HG03442 (cell line): ENCODE measurements at regions not wholly inside any gene's neighbourhood (a gene's known extent, or its start where the extent isn't known, plus 50 kb on each side); places are given as distances from the start of the nearest gene placed in this dataset.
"Not testable (repeated sequence)": the region's sequence is repeated elsewhere in the genome, so short reads cannot be mapped to it uniquely, and the experiment has no call there.

Experiments used
- ATAC-seq: cut with Tn5 transposase; IDR thresholded peaks from one replicate; pipeline ENCODE4 v1.9.1; 2021; ENCODE audit warnings: mild to moderate bottlenecking, moderate library complexity; ENCODE audit not compliant: unreplicated experiment

DNA sequence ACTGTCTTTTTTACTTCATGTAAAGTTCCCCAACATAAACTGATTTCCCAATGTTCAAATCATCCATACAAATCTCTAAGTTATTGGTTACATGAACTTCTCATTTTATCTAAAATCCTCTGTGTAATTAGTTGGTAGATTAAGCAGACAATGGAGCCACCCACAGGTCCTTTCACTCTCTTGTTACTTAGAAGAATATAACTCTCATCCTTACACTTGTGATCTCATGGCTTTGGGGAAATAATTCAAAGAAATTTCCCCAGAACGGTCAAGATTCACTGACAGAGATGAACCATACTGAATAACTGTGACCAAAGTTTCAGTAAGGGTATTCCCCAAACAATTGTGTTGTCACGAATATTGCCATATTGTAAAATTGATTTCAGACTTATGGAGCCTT lies 1102.6 kb upstream of the EPHA6 start:
- no peak for ATAC-seq

DNA sequence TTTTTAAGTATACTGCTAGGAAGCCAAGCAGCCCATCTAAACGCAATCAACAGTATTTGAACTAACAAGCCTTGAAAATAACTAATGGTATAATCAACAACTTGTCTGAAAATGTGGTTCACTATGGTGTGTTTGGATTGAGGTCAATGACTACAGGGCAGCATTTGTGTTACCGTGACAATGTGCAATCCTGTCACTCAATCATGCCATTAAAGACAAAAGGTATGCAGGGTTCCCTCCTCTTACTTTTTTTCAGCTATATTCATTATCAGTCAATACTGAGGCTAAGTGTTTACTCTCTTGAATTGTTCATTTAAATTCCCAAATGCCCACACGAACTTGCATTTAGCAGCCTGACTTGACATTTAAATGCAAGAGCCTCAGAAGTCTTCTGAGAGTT lies 1099.3 kb upstream of the EPHA6 start:
- ATAC-seq = no peak

DNA sequence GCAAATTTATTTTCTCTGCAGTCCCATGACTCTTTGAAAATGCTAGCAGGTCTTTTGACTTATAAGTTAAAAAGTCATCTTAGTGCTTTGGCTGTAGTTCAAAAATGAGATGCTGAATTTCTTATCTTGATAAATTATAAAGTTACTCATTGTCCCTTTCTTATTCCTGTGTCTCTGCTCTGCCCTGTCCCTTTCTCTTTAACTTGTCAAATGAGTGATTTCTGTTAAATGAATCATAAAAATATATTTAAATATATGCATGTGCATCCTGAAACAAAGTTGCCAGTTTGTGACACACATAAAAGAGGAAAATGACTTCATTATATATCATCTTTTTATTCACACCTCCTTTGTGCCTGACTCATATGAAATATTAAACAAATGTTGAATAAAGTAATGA lies 1097.3 kb upstream of the EPHA6 start:
- no peak for ATAC-seq

DNA sequence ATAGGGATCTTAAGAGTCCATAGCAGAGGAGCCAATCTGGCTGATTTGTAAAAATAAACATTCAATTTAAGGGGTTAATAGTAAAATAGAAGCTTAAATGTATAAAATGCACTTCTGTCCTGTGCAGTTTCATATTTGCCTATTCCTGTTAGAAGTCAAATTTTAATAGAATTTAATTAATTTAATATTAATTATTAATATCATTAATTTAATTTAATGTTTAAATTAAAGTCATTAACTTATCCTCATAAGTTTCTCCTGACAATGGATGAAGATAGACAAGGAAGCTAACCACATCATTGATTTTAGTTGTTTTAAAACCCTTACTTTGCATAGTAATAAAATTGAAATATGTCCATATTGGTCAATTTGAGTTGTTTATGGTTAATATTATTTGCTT lies 1096.2 kb upstream of the EPHA6 start:
- no peak for ATAC-seq

DNA sequence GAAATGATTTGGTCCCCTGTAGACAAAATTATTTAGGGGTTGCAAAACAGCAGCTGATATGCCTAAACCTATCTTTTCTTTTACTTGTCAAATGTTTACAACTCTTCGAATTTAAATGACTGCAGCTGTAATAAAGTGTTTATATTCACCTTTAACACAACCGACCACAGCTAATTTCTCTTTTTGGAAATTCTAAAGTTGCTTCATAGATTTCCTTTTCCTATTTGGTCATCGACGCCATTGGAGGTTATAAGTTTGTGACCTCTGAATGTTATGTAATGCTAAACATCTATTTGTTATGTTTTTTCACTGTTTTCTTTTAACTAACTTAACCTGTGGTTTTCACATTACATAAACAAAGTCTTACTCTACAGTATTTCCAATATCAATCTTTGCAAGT lies 1094.9 kb upstream of the EPHA6 start:
- no peak for ATAC-seq

DNA sequence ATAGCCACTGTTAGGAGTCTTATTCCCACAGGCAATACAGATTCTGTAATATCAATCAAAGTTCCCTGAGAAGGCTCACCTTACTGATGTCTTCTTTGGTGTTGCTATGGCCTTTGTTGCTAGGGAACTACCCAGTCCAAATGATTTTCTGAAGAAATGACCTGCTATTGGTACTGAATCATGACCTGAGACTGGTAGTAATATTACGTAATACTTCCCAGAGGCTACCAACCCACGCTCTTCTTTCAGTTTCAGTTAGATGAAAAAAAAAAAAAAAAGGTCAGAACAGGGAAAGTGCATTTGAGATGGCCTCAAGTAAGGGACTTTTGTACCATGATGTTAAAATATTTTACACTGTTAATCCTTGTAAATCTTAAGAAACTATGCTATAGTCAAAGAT lies 1092.5 kb upstream of the EPHA6 start:
- ATAC-seq = peak; percentile 68

DNA sequence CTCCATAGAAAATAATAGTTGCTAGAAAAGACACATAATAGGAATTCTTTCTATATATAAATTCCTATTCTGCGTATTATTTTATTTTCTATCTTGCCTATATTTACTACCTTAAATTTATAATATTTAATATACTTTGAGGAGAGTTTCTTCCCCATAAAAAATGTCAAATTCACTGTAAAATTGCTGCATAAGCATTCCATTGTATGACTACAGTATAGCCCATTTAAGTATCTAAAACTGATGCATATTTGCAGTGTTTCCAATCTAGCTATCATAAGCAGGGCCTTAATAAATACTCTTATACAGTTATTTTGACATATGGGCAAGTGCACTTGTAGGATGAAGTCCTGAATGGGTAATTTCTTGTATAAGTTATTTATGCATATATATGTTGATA lies 1088.6 kb upstream of the EPHA6 start:
- no peak for ATAC-seq

DNA sequence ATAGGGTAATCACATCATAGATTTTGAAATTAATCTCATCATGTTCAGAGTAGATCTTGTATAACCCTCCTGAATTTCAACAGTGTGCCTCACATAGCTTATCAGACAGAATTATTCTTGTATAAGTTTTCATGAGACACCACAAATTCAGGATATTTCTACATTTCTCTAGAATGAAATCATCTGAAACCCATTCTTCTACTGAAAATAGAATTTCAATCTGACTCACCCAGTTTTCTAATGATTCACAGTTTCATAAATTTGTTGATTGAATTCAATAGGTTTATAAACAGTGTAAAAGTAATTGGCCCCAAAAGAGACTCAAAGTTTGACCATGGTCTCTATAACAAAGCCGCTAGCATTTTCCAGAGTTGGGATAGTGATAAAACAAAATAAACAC lies 1082.6 kb upstream of the EPHA6 start:
- no peak for ATAC-seq

DNA sequence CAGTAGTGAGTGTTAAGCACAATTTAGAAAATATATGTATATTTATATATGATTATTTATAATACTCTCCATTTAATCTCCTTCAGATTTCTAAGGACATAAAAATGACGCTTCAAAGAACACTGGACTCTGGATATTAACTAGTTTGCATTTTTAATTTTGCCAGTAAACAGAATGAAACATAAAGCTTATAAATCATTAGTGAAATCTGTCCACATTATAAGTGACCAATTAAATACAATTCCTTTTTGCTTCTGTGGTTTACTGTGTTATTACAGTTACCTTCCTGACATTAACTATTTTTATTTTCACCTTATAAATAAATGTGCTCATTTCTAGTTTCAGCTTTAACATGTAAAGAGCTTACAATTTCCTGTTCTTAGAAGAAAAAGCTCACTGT lies 1081.1 kb upstream of the EPHA6 start:
- no peak for ATAC-seq

DNA sequence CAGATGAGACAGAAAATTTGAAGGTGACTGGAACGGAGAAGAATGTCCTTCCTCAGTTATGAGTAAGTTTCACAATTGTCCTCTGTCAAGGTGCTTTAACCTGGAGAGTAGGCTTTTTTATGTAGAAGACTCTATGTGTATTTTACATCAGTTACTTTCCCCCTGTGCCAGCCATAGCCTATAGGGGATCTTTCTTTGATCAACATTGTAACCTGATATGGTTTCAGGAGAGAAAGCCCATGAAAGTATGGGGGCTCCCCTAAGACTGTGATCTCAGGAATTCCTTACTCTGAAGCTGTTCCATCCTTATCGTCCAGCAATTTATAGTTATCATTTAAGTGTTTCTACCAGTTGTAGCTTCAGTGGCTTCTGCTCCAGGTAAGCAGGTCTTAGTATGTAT lies 1076.3 kb upstream of the EPHA6 start:
- no peak for ATAC-seq

DNA sequence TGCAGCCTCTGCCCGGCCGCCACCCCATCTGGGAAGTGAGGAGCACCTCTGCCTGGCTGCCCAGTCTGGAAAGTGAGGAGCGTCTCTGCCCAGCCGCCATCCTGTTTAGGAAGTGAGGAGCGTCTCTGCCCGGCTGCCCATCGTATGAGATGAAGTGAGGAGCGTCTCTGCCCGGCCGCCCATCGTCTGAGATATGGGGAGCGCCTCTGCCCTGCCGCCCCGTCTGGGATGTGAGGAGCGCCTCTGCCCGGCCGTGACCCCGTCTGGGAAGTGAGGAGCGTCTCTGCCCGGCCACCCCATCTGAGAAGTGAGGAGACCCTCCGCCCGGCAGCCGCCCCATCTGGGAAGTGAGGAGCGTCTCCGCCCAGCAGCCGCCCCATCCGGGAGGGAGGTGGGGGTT lies 1069.5 kb upstream of the EPHA6 start:
- not testable (repeated sequence) for ATAC-seq

DNA sequence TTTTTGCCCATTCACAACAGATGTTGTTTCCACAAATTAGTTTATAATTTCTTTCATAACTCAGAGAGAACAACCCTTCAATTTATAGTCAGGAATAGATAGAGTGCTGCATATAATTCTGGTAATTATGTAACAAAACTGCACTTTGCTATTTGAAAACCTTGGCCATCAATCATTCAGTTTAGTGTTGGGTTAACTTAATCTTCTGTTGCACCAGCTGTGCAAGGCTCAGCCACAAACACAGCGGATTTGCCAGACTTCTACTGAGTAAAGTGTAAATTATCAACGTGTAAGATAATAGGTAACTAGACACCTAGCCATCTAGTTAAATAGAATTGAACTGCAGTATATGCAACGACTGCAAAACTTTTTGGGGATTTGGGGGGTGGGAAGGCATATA lies 1064.3 kb upstream of the EPHA6 start:
- no peak for ATAC-seq

DNA sequence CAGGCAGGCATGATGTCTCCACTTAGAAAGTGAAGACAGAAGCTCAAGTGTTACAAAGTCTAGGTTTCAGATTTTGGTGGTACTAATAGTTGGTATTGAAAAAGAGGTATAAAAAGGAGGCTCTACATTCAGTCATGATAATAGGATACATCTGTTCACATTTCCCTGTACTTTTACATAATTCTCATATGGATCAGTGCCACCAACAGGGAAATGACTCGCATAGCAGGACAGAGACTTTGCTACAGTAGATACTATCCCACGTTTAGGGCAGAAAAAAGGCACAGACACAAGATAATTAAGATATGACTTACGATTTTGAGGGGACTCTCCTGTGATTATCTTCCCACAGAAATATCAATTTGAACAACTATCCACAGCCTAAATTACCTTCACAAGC lies 1062.9 kb upstream of the EPHA6 start:
- no peak for ATAC-seq

DNA sequence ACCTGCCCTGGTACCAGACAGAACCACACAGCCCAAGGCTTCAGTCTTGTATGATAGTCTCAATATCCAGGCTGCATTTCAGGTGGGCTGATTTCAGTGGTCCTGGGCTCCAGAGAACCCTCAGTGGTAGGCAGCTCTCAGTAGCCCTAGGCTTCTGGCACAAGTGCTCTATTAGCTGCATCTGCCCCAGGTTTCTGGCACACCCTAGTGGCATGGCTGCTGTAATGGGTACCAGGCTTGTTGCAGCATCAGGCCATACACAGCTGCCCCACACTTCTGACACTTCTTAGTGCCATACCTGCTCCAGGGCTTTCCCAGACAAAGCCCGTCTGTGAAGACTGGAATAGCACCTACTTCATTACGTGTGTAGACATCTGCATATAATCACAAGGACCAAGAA lies 1062.2 kb upstream of the EPHA6 start:
- no peak for ATAC-seq

DNA sequence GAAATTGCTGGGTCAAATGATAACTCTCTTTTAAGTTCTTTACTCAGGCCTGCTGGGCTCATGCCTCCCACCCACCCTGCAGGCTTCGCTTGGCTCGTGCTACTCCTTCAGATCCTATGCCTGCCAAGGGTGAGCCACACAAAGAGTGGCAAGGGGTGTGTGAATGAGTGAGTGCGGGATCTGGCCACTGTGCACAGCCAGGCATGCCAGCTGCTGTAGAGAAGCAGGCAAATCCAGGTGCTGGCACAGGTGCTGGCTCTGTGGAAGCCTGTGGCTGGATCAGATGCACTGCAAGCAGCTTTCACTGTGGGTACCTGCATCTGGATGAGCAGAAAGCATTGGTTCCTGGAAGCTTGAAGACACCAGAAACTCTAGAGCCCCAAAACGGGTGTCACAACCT lies 1055.7 kb upstream of the EPHA6 start:
- no peak for ATAC-seq

DNA sequence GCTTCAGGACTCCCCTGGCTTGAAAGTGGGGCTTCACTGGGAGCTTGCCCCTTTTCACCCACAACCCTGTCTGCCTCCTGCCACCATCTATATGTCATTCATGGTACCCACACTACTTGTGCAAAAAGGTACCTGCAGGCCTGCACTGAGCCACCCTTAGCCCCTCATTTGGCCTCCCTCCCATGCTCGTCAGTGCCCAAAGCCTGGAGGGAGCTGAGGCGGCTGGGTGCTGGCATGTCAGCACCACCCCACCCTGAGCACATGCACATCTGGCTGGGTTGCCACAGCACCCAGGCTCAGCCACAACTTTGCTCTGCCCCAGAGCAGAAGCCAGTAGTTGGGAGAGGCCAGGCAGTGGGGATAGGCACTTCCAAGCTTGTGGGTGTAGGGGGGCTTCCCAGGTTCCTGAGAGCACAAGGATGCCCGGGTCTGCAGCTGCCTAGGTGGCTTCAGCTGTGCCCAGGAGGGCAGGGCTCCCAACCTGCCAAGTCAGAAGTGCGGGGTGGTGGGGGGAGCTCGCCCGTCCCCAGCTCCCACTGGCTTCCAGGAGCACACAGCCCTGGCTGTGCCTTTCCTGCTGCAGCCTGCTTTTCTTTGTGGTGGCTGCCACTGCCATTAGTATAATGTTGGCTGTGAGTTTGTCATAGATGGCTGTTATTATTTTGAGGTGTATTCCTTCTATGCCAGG lies 1054.6 kb upstream of the EPHA6 start:
- ATAC-seq = no peak

DNA sequence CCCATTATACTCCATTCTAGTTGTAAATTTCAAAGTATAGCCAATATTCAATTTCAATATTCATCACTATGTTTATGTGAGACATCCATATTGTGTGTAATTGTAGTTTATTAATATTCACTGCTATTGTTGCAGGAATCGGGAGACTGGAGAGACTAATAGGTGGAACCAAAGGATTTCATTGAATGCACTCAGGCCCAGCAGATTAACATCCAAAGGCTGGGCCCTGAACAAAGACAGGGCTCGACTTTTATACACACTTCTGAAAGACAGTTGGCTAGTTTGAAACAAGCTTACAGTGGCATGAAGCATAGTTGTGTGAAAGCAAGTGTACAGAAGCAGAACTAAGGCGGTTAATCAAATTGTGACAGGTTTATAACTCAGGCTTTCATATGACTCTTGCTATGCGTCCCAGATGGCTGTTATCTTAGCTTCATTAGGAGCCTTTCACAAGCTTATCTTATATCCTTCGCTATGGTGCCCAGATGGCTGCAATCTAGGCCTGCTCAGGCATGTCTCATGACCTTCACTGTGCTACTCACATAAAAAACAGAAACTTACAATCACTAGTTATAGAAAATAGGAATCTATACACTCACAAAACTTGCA lies 1038.8 kb upstream of the EPHA6 start:
- ATAC-seq = no peak

DNA sequence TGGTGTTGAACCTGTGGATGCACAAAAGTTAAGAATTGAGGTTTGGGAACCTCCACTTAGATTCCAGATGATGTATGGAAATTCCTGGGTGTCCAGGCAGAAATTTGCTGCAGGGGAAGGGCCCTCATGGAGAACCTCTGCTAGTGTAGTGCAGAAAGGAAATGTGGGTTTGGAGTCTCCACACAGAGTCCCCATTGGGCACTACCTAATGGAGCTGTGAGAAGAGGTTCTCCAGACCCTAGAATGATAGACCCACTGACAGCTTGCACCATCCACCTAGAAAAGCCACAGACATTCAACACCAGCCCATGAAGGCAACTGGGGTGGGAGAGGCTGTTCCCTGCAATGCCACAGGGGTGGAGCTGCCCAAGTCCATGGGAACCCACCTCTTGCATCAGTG lies 1032.8 kb upstream of the EPHA6 start:
- no peak for ATAC-seq

DNA sequence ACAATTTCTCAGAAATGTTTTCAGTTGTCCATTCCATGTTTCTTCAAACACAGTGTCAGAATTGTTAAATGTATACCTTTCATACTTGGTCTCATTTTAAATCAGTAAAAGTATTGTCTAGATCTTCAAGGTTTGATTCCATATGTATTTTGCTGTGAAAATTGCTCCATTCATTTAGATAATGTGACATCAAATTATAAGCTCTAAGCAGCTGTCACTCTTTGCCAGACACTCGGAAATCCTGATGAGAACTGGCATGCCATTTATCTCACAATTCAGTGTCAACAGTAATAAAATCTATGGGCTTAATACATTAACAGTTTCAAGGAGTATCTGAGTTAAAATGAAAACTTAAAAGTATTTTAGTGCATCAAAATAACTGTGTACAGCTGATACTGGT lies 1025.3 kb upstream of the EPHA6 start:
- no peak for ATAC-seq

DNA sequence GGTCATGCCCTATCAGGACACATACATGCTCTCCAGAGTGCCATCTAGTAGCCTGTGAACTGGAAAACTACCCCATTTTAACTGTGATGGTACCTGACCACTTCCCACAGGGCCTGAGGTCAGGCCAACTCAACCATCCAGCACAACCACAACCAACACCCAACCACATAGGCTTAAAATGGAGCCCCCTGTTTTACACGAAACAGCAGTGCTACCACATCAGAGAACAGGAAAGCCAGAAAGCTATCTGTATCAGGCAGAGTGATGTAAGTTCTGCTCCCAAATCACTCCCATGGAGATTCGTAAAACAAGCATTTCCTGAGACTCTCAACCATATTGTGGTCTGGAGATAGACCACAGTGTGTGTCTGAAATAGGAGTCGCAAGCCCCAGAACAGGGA lies 1017.3 kb upstream of the EPHA6 start:
- ATAC-seq = no peak

DNA sequence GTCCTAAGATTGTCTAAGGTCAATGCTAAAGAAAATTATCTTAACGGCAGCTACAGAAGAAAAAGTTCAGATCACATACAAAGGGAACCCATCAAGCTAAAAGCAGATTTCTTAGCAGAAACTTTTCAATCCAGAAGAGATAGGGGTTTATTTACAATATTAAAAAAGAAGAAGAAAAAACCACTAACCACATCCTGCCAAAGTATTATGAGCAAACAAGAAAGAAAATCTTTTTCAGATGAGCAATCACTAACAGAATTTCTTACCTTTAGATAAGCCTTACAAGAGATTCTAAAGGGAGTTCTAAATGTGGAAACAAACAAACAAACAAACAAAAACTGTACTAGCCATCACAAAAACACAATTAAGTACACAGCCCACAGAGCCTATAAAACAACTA lies 1015.8 kb upstream of the EPHA6 start:
- no peak for ATAC-seq

DNA sequence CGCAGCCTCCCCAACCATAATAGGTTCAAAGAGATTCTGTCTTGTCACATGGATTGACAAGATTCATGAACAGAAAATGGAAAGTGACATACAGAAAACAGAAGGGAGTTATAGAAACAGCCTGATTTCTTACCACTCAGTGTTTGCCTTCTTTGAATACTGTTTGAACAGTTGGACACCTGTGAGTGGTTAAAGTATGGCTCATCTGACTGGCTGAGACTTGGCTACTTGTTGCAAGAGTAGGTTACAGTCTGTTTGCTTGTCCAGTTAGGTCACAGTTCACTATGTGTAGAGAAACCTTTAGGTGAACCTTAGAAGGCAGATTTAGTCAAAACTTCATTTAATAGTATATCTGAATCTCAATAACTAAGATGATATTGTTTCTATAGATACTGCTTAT lies 1003.9 kb upstream of the EPHA6 start:
- ATAC-seq = no peak

DNA sequence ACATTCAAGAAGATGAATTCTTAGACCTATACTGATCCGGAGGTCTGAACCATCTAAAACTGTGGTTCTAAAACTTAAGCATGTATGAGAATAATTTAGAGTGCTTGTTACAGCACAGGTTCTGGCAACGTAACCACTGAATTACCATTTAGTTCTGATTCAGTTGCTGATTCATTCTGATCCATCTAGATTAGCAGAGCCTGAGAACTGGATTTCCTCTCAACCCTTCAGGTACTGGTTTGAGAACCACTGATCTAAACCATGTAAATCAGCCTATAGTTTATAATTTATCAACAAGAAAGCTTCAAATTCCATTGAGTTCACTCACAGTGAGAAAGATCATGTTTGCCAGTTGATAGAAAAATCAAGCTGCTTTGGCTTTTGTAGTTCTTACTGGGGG lies 1001.1 kb upstream of the EPHA6 start:
- ATAC-seq = no peak
